ENCODE measurements at regions not wholly inside any gene's neighbourhood (a gene's known extent, or its start where the extent isn't known, plus 50 kb on each side); places are given as distances from the start of the nearest gene placed in this dataset.

- H3K4me1 Mint-ChIP-seq = no peaks in the 10 kb centered on the region
- H3K9me3 ChIP-seq (ENCODE audit: control insufficient read depth in 2 of 3, low read length in 3 of 3) = no peaks in the 10 kb centered on the region
- ATAC-seq (no peak), DNase-seq (no peak)
- no peaks in the 10 kb centered on the region for H3K4me1 ChIP-seq (ENCODE audit: control insufficient read depth in 2 of 2, insufficient read depth in 2 of 2, low read length in 2 of 2)
- no peaks in the 10 kb centered on the region for H3K36me3 Mint-ChIP-seq
- H3K27me3 Mint-ChIP-seq = peaks cover 2 to 32% (median 19%) of the 10 kb centered on the region in 5 donors
- no peaks in the 10 kb centered on the region for H3K27me3 ChIP-seq (ENCODE audit: control insufficient read depth in 2 of 2, insufficient read depth in 2 of 2, low read length in 2 of 2)
- no peak overlapping the region for H3K4me3 ChIP-seq (ENCODE audit: low read length)
- H3K27ac Mint-ChIP-seq = no peak overlapping the region
- CTCF ChIA-PET = no interaction called here
- intact Hi-C loops (cut with micrococcal nuclease) = no loop called here
- H3K9me3 Mint-ChIP-seq = peaks cover 0 to 2% (median 0%) of the 10 kb centered on the region in 11 donors
- POLR2A ChIA-PET = no interaction called here
- no peak overlapping the region for H3K27ac ChIP-seq (ENCODE audit: low read depth, low read length)
- H3K4me3 Mint-ChIP-seq = no peak overlapping the region
- no peaks in the 10 kb centered on the region for H3K36me3 ChIP-seq (ENCODE audit: control insufficient read depth in 2 of 3, insufficient read depth in 3 of 3, low read length in 3 of 3)
These were observed 180.3 kb upstream of the WWC1 start for GRCh38 chr5:168110870-168111832.

- no peak overlapping the region for H3K4me3 Mint-ChIP-seq
- peaks cover 0 to 2% (median 0%) of the 10 kb centered on the region in 11 donors for H3K9me3 Mint-ChIP-seq
- intact Hi-C loops (cut with micrococcal nuclease) = loop anchor here (1.0 kb wide), 1 partner anchor 105 kb away; no protein-coding TSS in a partner anchor
- H3K4me1 Mint-ChIP-seq = peaks cover 0 to 2% (median 0%) of the 10 kb centered on the region in 7 donors
- H3K27me3 ChIP-seq (ENCODE audit: control insufficient read depth in 2 of 2, insufficient read depth in 2 of 2, low read length in 2 of 2) = no peaks in the 10 kb centered on the region
- no peaks in the 10 kb centered on the region for H3K36me3 Mint-ChIP-seq
- peak; percentile 80 for ATAC-seq
- POLR2A ChIA-PET = no interaction called here
- no peaks in the 10 kb centered on the region for H3K36me3 ChIP-seq (ENCODE audit: control insufficient read depth in 2 of 3, insufficient read depth in 3 of 3, low read length in 3 of 3)
- no peak overlapping the region for H3K27ac ChIP-seq (ENCODE audit: low read depth, low read length)
- H3K27me3 Mint-ChIP-seq = peaks cover 2 to 20% (median 16%) of the 10 kb centered on the region in 5 donors
- DNase-seq = peak in 5 of 9 donors; percentile 5 to 46 (median 17)
- no peaks in the 10 kb centered on the region for H3K9me3 ChIP-seq (ENCODE audit: control insufficient read depth in 2 of 3, low read length in 3 of 3)
- CTCF ChIA-PET = interaction anchor here (1.4 kb wide), 1 partner anchor 106 kb away, joined by 5 read pairs; no protein-coding TSS in a partner anchor
- H3K4me1 ChIP-seq (ENCODE audit: control insufficient read depth in 2 of 2, insufficient read depth in 2 of 2, low read length in 2 of 2) = no peaks in the 10 kb centered on the region
- no peak overlapping the region for H3K27ac Mint-ChIP-seq
- H3K4me3 ChIP-seq (ENCODE audit: low read length) = no peak overlapping the region
These were observed 176.9 kb upstream of the WWC1 start for GRCh38 chr5:168114444-168115017.

- no peaks in the 10 kb centered on the region for H3K4me1 ChIP-seq (ENCODE audit: control insufficient read depth in 2 of 2, insufficient read depth in 2 of 2, low read length in 2 of 2)
- no peaks in the 10 kb centered on the region for H3K36me3 ChIP-seq (ENCODE audit: control insufficient read depth in 2 of 3, insufficient read depth in 3 of 3, low read length in 3 of 3)
- no peak overlapping the region for H3K27ac Mint-ChIP-seq
- H3K27me3 Mint-ChIP-seq = peaks cover 0 to 4% (median 0%) of the 10 kb centered on the region in 5 donors
- DNase-seq (no peak), ATAC-seq (no peak)
- POLR2A ChIA-PET = no interaction called here
- H3K4me1 Mint-ChIP-seq = peaks cover 0 to 11% (median 0%) of the 10 kb centered on the region in 7 donors
- H3K4me3 Mint-ChIP-seq = no peak overlapping the region
- no peak overlapping the region for H3K4me3 ChIP-seq (ENCODE audit: low read length)
- no peaks in the 10 kb centered on the region for H3K27me3 ChIP-seq (ENCODE audit: control insufficient read depth in 2 of 2, insufficient read depth in 2 of 2, low read length in 2 of 2)
- no peaks in the 10 kb centered on the region for H3K9me3 ChIP-seq (ENCODE audit: control insufficient read depth in 2 of 3, low read length in 3 of 3)
- no peaks in the 10 kb centered on the region for H3K36me3 Mint-ChIP-seq
- CTCF ChIA-PET = no interaction called here
- peaks cover 0 to 2% (median 0%) of the 10 kb centered on the region in 11 donors for H3K9me3 Mint-ChIP-seq
- intact Hi-C loops (cut with micrococcal nuclease) = no loop called here
- no peak overlapping the region for H3K27ac ChIP-seq (ENCODE audit: low read depth, low read length)
These were observed 174.0 kb upstream of the WWC1 start for GRCh38 chr5:168117469-168117868.

- CTCF ChIA-PET = no interaction called here
- H3K4me3 Mint-ChIP-seq = no peak overlapping the region
- POLR2A ChIA-PET = no interaction called here
These were observed 173.3 kb upstream of the WWC1 start for GRCh38 chr5:168118042-168118668.

GRCh38 chr5:168120401-168121137 lies 170.9 kb upstream of the WWC1 start:
- no peak overlapping the region for H3K4me3 ChIP-seq (ENCODE audit: low read length)
- no peaks in the 10 kb centered on the region for H3K9me3 ChIP-seq (ENCODE audit: control insufficient read depth in 2 of 3, low read length in 3 of 3)
- H3K27ac Mint-ChIP-seq = no peak overlapping the region
- peaks cover 0 to 19% (median 0%) of the 10 kb centered on the region in 7 donors for H3K4me1 Mint-ChIP-seq
- ChIA-PET CTCF (no interaction called here), POLR2A (no interaction called here)
- intact Hi-C loops (cut with micrococcal nuclease) = no loop called here
- peaks cover 0 to 5% (median 0%) of the 10 kb centered on the region in 5 donors for H3K27me3 Mint-ChIP-seq
- H3K36me3 ChIP-seq (ENCODE audit: control insufficient read depth in 2 of 3, insufficient read depth in 3 of 3, low read length in 3 of 3) = no peaks in the 10 kb centered on the region
- H3K36me3 Mint-ChIP-seq = no peaks in the 10 kb centered on the region
- no peaks in the 10 kb centered on the region for H3K27me3 ChIP-seq (ENCODE audit: control insufficient read depth in 2 of 2, insufficient read depth in 2 of 2, low read length in 2 of 2)
- no peak for DNase-seq
- H3K4me1 ChIP-seq (ENCODE audit: control insufficient read depth in 2 of 2, insufficient read depth in 2 of 2, low read length in 2 of 2) = no peaks in the 10 kb centered on the region
- no peak for ATAC-seq
- H3K27ac ChIP-seq (ENCODE audit: low read depth, low read length) = no peak overlapping the region
- H3K4me3 Mint-ChIP-seq = no peak overlapping the region
- H3K9me3 Mint-ChIP-seq = peaks cover 0 to 9% (median 0%) of the 10 kb centered on the region in 11 donors

More at GRCh38 chr5:168118042-168118668, 173.3 kb upstream of the WWC1 start:
- Mint-ChIP-seq H3K27me3 (peaks cover 0 to 1% (median 0%) of the 10 kb centered on the region in 5 donors), H3K9me3 (peaks cover 0 to 2% (median 0%) of the 10 kb centered on the region in 11 donors), H3K36me3 (no peaks in the 10 kb centered on the region), H3K27ac (no peak overlapping the region), H3K4me1 (peaks cover 0 to 11% (median 0%) of the 10 kb centered on the region in 7 donors)
- H3K4me3 ChIP-seq (ENCODE audit: low read length) = no peak overlapping the region
- H3K27ac ChIP-seq (ENCODE audit: low read depth, low read length) = no peak overlapping the region
- DNase-seq = no peak
- H3K9me3 ChIP-seq (ENCODE audit: control insufficient read depth in 2 of 3, low read length in 3 of 3) = no peaks in the 10 kb centered on the region
- H3K27me3 ChIP-seq (ENCODE audit: control insufficient read depth in 2 of 2, insufficient read depth in 2 of 2, low read length in 2 of 2) = no peaks in the 10 kb centered on the region
- no peak for ATAC-seq
- intact Hi-C loops (cut with micrococcal nuclease) = no loop called here
- H3K4me1 ChIP-seq (ENCODE audit: control insufficient read depth in 2 of 2, insufficient read depth in 2 of 2, low read length in 2 of 2) = no peaks in the 10 kb centered on the region
- no peaks in the 10 kb centered on the region for H3K36me3 ChIP-seq (ENCODE audit: control insufficient read depth in 2 of 3, insufficient read depth in 3 of 3, low read length in 3 of 3)

GRCh38 chr5:168121138-168121494 lies 170.3 kb upstream of the WWC1 start:
- Mint-ChIP-seq H3K36me3 (no peaks in the 10 kb centered on the region), H3K27ac (no peak overlapping the region), H3K27me3 (peaks cover 0 to 5% (median 0%) of the 10 kb centered on the region in 5 donors), H3K4me1 (peaks cover 0 to 19% (median 0%) of the 10 kb centered on the region in 7 donors), H3K9me3 (peaks cover 0 to 9% (median 0%) of the 10 kb centered on the region in 11 donors), H3K4me3 (no peak overlapping the region)
- no peak overlapping the region for H3K4me3 ChIP-seq (ENCODE audit: low read length)
- H3K27me3 ChIP-seq (ENCODE audit: control insufficient read depth in 2 of 2, insufficient read depth in 2 of 2, low read length in 2 of 2) = no peaks in the 10 kb centered on the region
- H3K27ac ChIP-seq (ENCODE audit: low read depth, low read length) = no peak overlapping the region
- ATAC-seq (no peak), DNase-seq (no peak)
- CTCF ChIA-PET = no interaction called here
- intact Hi-C loops (cut with micrococcal nuclease) = no loop called here
- H3K9me3 ChIP-seq (ENCODE audit: control insufficient read depth in 2 of 3, low read length in 3 of 3) = no peaks in the 10 kb centered on the region
- H3K4me1 ChIP-seq (ENCODE audit: control insufficient read depth in 2 of 2, insufficient read depth in 2 of 2, low read length in 2 of 2) = no peaks in the 10 kb centered on the region
- no peaks in the 10 kb centered on the region for H3K36me3 ChIP-seq (ENCODE audit: control insufficient read depth in 2 of 3, insufficient read depth in 3 of 3, low read length in 3 of 3)
- POLR2A ChIA-PET = no interaction called here

All from naive thymus-derived CD4-positive, alpha-beta T cell (primary cell).